Large intestine (tissue), 3 donors: ENCODE measurements at regions not wholly inside any gene's neighbourhood (a gene's known extent, or its start where the extent isn't known, plus 50 kb on each side); places are given as distances from the start of the nearest gene placed in this dataset.

Experiments used
- DNase-seq, 2 donors: peaks; one replicate each; pipeline versions ENCODE4 v3.0.0 to v3.0.0-alpha.2; 2013
- H3K27ac ChIP-seq: one replicate; pipeline ENCODE4 v1.5.1; 2013; ENCODE audit warnings: low read length
- H3K27me3 ChIP-seq: 2 replicates; pipeline ENCODE4 v1.6.1; 2013; ENCODE audit warnings: low read length; ENCODE audit not compliant: control insufficient read depth, insufficient read depth
- H3K36me3 ChIP-seq: 2 replicates; pipeline ENCODE4 v1.6.1; 2013; ENCODE audit warnings: low read length; ENCODE audit not compliant: control insufficient read depth, insufficient read depth
- H3K4me1 ChIP-seq: one replicate; pipeline ENCODE4 v1.6.1; 2013; ENCODE audit warnings: low read length; ENCODE audit not compliant: control insufficient read depth, insufficient read depth
- H3K4me3 ChIP-seq: one replicate; pipeline ENCODE4 v1.5.1; 2013; ENCODE audit warnings: low read length
- H3K9me3 ChIP-seq: one replicate; pipeline ENCODE4 v1.6.1; 2013; ENCODE audit warnings: mild to moderate bottlenecking, low read depth, low read length, moderate library complexity; ENCODE audit not compliant: control insufficient read depth
- WGBS: methylation state at CpG from one replicate; pipeline ENCODE4 v1.1.5; 2013; ENCODE audit warnings: low lambda C conversion rate; ENCODE audit not compliant: insufficient coverage; 5-methylcytosine and 5-hydroxymethylcytosine counted together

- Histone ChIP-seq H3K4me3 (no peak overlapping the region), H3K9me3 (no peaks in the 10 kb centered on the region), H3K27ac (no peak overlapping the region), H3K4me1 (no peaks in the 10 kb centered on the region), H3K36me3 (no peaks in the 10 kb centered on the region), H3K27me3 (no peaks in the 10 kb centered on the region)
- no CpG with 5 or more reads among the region's 2 CpGs for WGBS
- DNase-seq = no peak
These were observed 243.4 kb upstream of the POU3F2 start for GRCh38 chr6:98590997-98591396.

- no peaks in the 10 kb centered on the region for H3K36me3 ChIP-seq
- 83% methylated on average over 2 of the region's 2 CpGs for WGBS
- no peaks in the 10 kb centered on the region for H3K27me3 ChIP-seq
- H3K27ac ChIP-seq = no peak overlapping the region
- H3K9me3 ChIP-seq = no peaks in the 10 kb centered on the region
- no peak for DNase-seq
- H3K4me1 ChIP-seq = no peaks in the 10 kb centered on the region
- H3K4me3 ChIP-seq = no peak overlapping the region
These were observed 240.7 kb upstream of the POU3F2 start for GRCh38 chr6:98593676-98594075.

GRCh38 chr6:98601716-98602115 is 232.7 kb upstream of the POU3F2 start:
- WGBS = 64% methylated on average over 3 of the region's 5 CpGs
- Histone ChIP-seq H3K9me3 (no peaks in the 10 kb centered on the region), H3K27ac (no peak overlapping the region), H3K36me3 (no peaks in the 10 kb centered on the region), H3K27me3 (no peaks in the 10 kb centered on the region), H3K4me3 (no peak overlapping the region), H3K4me1 (no peaks in the 10 kb centered on the region)
- no peak for DNase-seq

GRCh38 chr6:98605705-98606104 is 228.7 kb upstream of the POU3F2 start:
- Histone ChIP-seq H3K36me3 (no peaks in the 10 kb centered on the region), H3K9me3 (no peaks in the 10 kb centered on the region), H3K27me3 (no peaks in the 10 kb centered on the region), H3K27ac (no peak overlapping the region), H3K4me3 (no peak overlapping the region), H3K4me1 (no peaks in the 10 kb centered on the region)
- DNase-seq = no peak
- WGBS = no CpG with 5 or more reads among the region's 1 CpG

GRCh38 chr6:98627129-98627775 is 207.1 kb upstream of the POU3F2 start:
- H3K27ac ChIP-seq = no peak overlapping the region
- no peaks in the 10 kb centered on the region for H3K36me3 ChIP-seq
- no peaks in the 10 kb centered on the region for H3K27me3 ChIP-seq
- H3K4me3 ChIP-seq = no peak overlapping the region
- H3K4me1 ChIP-seq = no peaks in the 10 kb centered on the region
- no peaks in the 10 kb centered on the region for H3K9me3 ChIP-seq
- no CpG with 5 or more reads among the region's 4 CpGs for WGBS
- no peak for DNase-seq

- DNase-seq = no peak
- Histone ChIP-seq H3K27me3 (no peaks in the 10 kb centered on the region), H3K27ac (no peak overlapping the region), H3K9me3 (no peaks in the 10 kb centered on the region), H3K4me1 (no peaks in the 10 kb centered on the region), H3K36me3 (no peaks in the 10 kb centered on the region), H3K4me3 (no peak overlapping the region)
These were observed 200.5 kb upstream of the POU3F2 start for GRCh38 chr6:98633886-98634285.

- Histone ChIP-seq H3K9me3 (no peaks in the 10 kb centered on the region), H3K36me3 (no peaks in the 10 kb centered on the region), H3K4me1 (no peaks in the 10 kb centered on the region), H3K27ac (no peak overlapping the region), H3K4me3 (no peak overlapping the region), H3K27me3 (no peaks in the 10 kb centered on the region)
- no peak for DNase-seq
- no CpG with 5 or more reads among the region's 3 CpGs for WGBS
These were observed 199.8 kb upstream of the POU3F2 start for GRCh38 chr6:98634569-98634968.

- 90% methylated on average over 2 of the region's 2 CpGs for WGBS
These were observed 199.2 kb upstream of the POU3F2 start for GRCh38 chr6:98635191-98635590.

GRCh38 chr6:98636941-98637340 is 197.4 kb upstream of the POU3F2 start:
- WGBS = 0% methylated on average over 1 of the region's 1 CpG

More at GRCh38 chr6:98635191-98635590, 199.2 kb upstream of the POU3F2 start:
- no peak overlapping the region for H3K27ac ChIP-seq
- no peak overlapping the region for H3K4me3 ChIP-seq
- no peaks in the 10 kb centered on the region for H3K9me3 ChIP-seq
- no peaks in the 10 kb centered on the region for H3K36me3 ChIP-seq
- no peak for DNase-seq
- H3K27me3 ChIP-seq = no peaks in the 10 kb centered on the region
- no peaks in the 10 kb centered on the region for H3K4me1 ChIP-seq

GRCh38 chr6:98639089-98639635 is 195.2 kb upstream of the POU3F2 start:
- H3K27me3 ChIP-seq = no peaks in the 10 kb centered on the region
- WGBS = no CpG with 5 or more reads among the region's 5 CpGs
- no peaks in the 10 kb centered on the region for H3K36me3 ChIP-seq

More at GRCh38 chr6:98636941-98637340, 197.4 kb upstream of the POU3F2 start:
- no peak overlapping the region for H3K27ac ChIP-seq
- no peak overlapping the region for H3K4me3 ChIP-seq
- no peaks in the 10 kb centered on the region for H3K36me3 ChIP-seq
- no peaks in the 10 kb centered on the region for H3K9me3 ChIP-seq
- H3K4me1 ChIP-seq = no peaks in the 10 kb centered on the region
- DNase-seq = no peak
- no peaks in the 10 kb centered on the region for H3K27me3 ChIP-seq

GRCh38 chr6:98640366-98640765 is 194.0 kb upstream of the POU3F2 start:
- Histone ChIP-seq H3K36me3 (no peaks in the 10 kb centered on the region), H3K4me1 (no peaks in the 10 kb centered on the region), H3K27me3 (no peaks in the 10 kb centered on the region), H3K9me3 (no peaks in the 10 kb centered on the region), H3K4me3 (no peak overlapping the region), H3K27ac (no peak overlapping the region)
- no peak for DNase-seq
- WGBS = 60% methylated on average over 1 of the region's 5 CpGs

More at GRCh38 chr6:98639089-98639635, 195.2 kb upstream of the POU3F2 start:
- Histone ChIP-seq H3K27ac (no peak overlapping the region), H3K4me1 (no peaks in the 10 kb centered on the region), H3K4me3 (no peak overlapping the region), H3K9me3 (no peaks in the 10 kb centered on the region)
- no peak for DNase-seq
